ENCODE measurements at regions not wholly inside any gene's neighbourhood (a gene's known extent, or its start where the extent isn't known, plus 50 kb on each side); places are given as distances from the start of the nearest gene placed in this dataset.

DNA sequence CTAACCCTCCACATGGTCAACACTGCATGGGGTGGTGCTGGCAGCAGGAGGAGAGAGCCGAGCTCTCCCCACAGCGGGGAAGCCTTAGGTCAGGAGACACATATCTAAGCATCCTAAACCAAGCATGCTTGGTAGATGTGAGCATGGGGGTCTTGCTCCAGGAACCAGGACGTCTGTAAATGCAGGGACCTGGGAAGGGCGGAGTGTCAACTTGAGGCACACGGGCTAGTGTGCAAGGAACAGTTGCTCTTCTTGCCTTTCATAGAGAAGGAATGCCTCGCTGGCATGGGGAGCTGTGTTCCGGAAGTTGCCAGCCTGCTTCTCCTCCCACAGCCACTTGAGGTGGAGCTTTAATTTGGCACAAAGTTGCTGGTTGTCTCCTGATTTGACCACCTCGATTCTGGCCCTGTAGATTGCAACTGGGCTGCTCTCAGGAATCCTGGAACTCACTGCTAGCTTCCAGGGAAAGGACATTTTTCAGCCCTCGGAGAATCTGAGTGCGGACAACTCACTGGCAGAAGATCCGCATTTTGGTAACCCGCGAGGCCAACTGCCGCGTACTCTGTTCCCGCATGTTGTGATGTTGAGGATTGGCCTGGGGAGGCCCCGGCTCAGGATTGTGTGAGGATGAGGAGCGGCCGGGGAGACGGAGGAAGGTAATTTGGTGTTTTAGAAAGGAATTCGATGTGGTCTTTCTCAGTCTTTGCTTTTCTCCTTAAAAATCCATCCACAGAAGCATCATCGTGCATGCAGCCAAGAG, 370.3 kb upstream of the IRX1 start:
- no peaks in the 10 kb centered on the region for H3K36me3 Mint-ChIP-seq (ENCODE audit: low read depth)
- no peak overlapping the region for H3K27ac Mint-ChIP-seq
- no peaks in the 10 kb centered on the region for H3K27me3 Mint-ChIP-seq (ENCODE audit: insufficient read depth)
- H3K4me1 Mint-ChIP-seq (ENCODE audit: low read depth), result no peaks in the 10 kb centered on the region
- peaks cover 65% of the 10 kb centered on the region for H3K9me3 Mint-ChIP-seq
- TF ChIP-seq, protein P1, sequence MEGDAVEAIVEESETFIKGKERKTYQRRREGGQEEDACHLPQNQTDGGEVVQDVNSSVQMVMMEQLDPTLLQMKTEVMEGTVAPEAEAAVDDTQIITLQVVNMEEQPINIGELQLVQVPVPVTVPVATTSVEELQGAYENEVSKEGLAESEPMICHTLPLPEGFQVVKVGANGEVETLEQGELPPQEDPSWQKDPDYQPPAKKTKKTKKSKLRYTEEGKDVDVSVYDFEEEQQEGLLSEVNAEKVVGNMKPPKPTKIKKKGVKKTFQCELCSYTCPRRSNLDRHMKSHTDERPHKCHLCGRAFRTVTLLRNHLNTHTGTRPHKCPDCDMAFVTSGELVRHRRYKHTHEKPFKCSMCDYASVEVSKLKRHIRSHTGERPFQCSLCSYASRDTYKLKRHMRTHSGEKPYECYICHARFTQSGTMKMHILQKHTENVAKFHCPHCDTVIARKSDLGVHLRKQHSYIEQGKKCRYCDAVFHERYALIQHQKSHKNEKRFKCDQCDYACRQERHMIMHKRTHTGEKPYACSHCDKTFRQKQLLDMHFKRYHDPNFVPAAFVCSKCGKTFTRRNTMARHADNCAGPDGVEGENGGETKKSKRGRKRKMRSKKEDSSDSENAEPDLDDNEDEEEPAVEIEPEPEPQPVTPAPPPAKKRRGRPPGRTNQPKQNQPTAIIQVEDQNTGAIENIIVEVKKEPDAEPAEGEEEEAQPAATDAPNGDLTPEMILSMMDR (IDR thresholded peaks at IDR 0.05), result no peak
- no peak overlapping the region for H3K4me3 Mint-ChIP-seq
- DNase-seq, result no peak

DNA sequence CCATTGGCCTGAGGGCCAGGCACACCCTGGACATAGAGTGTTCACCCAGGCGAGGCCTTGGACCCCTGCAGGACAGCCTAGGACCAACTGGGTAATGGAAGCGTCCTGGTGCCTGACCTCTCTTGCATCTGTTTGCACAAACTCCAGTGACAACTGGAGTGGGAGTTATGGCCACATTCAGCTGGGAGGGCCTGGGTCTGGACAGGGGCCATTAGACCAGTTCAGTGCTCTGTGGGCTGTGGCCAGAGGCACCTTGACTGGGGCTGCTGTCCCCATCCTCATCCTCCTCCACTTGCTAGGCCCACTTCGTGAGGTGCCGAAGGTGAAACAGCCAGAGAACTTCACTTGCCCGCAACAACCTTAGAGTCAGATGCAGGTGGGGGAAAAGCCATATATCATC, 372.7 kb upstream of the IRX1 start:
- H3K27me3 Mint-ChIP-seq (ENCODE audit: insufficient read depth), result no peaks in the 10 kb centered on the region
- H3K4me1 Mint-ChIP-seq (ENCODE audit: low read depth), result no peaks in the 10 kb centered on the region
- no peak for DNase-seq
- no peak overlapping the region for H3K4me3 Mint-ChIP-seq
- no peak overlapping the region for H3K27ac Mint-ChIP-seq
- peaks cover 60% of the 10 kb centered on the region for H3K9me3 Mint-ChIP-seq
- H3K36me3 Mint-ChIP-seq (ENCODE audit: low read depth), result no peaks in the 10 kb centered on the region
- TF ChIP-seq, protein P1 (IDR thresholded peaks at IDR 0.05), result no peak

DNA sequence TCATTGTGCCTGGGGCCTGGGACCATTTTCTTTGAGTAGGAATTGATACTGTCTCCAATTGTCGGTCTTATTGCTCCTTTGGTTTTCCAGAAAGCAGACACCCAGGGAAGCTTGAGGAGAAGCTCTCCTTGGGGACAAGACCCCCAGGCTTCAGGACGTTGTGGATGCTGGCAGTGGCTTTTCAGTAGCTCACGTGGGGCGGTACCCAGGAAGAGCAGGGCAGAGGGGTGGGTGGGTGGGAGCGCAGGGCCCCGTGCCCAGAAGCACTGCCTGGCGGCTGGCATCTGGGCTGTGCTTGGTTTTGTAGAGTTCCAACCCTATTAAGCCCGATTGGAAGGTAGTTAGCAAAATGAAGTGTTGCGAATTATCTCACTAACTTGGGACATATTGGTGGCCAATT, 374.2 kb upstream of the IRX1 start:
- DNase-seq, result no peak
- Mint-ChIP-seq H3K4me1 (ENCODE audit: low read depth) (no peaks in the 10 kb centered on the region), H3K27me3 (ENCODE audit: insufficient read depth) (no peaks in the 10 kb centered on the region), H3K27ac (no peak overlapping the region), H3K4me3 (no peak overlapping the region), H3K9me3 (peaks cover 64% of the 10 kb centered on the region), H3K36me3 (ENCODE audit: low read depth) (no peaks in the 10 kb centered on the region)
- TF ChIP-seq, protein P1 (IDR thresholded peaks at IDR 0.05), result no peak

DNA sequence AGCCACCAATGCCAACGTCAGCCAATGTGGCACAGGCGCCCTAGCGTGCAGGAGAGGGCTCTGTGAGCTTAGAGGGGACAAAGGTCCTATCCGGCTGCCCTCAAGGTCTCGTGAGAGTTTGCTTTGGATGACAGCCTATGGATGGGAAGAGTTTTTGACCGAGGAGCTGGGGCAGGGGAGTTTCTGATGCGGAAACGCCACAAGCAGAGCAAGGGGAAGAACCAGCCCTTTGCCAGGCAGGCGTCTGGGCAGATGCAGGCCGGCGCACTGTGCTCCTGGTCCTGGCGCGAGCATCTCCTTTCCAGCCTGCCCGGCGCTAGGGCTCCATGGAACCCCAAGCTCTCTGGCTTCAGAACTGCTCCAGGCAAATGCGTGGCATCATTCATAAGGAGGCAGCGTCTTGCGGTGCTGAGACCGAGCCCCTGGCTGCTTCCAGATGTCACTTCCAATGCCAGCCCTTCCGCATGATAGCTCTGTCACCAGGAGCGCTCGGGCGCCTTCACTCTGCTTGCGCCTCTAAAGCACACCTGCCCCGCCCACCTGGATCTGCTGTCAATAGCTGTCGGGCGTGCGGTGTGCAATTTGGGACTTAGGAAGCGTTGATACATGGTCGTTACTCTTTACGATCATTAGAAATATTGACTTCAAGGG, 374.9 kb upstream of the IRX1 start:
- H3K9me3 Mint-ChIP-seq, result peaks cover 57% of the 10 kb centered on the region
- H3K4me1 Mint-ChIP-seq (ENCODE audit: low read depth), result no peaks in the 10 kb centered on the region
- no peak for DNase-seq
- no peak overlapping the region for H3K4me3 Mint-ChIP-seq
- H3K27ac Mint-ChIP-seq, result no peak overlapping the region
- H3K27me3 Mint-ChIP-seq (ENCODE audit: insufficient read depth), result no peaks in the 10 kb centered on the region
- H3K36me3 Mint-ChIP-seq (ENCODE audit: low read depth), result no peaks in the 10 kb centered on the region
- TF ChIP-seq, protein P1 (IDR thresholded peaks at IDR 0.05), result no peak

DNA sequence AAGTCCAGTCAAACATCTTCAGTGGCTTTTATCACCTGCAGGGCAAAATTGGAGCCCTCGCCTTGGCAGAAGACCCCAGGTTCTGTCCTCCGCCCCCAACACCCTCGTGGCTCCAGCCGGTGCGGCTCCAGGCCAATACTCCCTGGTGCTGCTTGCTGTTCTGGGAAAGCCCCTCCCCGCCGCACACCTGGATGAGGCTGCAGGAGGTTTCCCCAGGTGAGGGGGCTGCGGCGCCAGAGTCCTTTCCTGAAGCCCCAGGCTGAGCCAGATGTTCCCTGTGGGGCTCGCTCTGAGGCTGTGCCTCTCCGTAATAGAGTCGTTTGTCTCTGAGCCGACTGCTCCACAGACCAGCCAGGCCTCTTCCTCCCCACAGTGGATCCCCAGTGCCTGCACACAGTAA, 375.4 kb upstream of the IRX1 start:
- DNase-seq, result no peak
- H3K27ac Mint-ChIP-seq, result no peak overlapping the region
- no peaks in the 10 kb centered on the region for H3K36me3 Mint-ChIP-seq (ENCODE audit: low read depth)
- no peak overlapping the region for H3K4me3 Mint-ChIP-seq
- H3K4me1 Mint-ChIP-seq (ENCODE audit: low read depth), result no peaks in the 10 kb centered on the region
- peaks cover 55% of the 10 kb centered on the region for H3K9me3 Mint-ChIP-seq
- TF ChIP-seq, protein P1 (IDR thresholded peaks at IDR 0.05), result no peak
- no peaks in the 10 kb centered on the region for H3K27me3 Mint-ChIP-seq (ENCODE audit: insufficient read depth)

All from HFFc6 (cell line).